ENCODE measurements at regions not wholly inside any gene's neighbourhood (a gene's known extent, or its start where the extent isn't known, plus 50 kb on each side); places are given as distances from the start of the nearest gene placed in this dataset.
"Not testable (repeated sequence)": the region's sequence is repeated elsewhere in the genome, so short reads cannot be mapped to it uniquely, and the experiment has no call there.

DNA sequence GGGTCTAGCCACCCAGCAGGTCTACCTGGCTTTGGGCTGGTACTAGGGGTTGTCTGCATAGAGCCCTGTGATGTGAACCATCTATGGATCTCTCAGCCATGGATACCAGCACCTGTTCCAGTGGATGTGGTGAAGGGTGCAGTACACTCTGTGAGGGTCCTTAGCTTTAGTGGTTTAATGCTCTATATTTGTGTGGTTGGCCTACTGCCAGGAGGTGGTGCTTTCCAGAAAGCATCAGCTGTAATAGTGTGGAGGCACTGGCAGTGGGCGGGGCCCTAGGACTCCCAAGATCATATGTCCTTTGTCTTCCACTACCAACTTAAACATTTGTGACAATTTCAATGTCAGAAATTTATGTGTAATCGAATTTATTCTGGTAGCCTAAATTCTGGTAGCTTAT is 1065.1 kb downstream of the RPIA start:
- H3K4me3 ChIP-seq (ENCODE audit: low read depth, low read length); DNase-seq (ENCODE audit: low read depth); in situ Hi-C loops (cut with HindIII; ENCODE audit: low sequenced_read_pairs): not testable (repeated sequence)

DNA sequence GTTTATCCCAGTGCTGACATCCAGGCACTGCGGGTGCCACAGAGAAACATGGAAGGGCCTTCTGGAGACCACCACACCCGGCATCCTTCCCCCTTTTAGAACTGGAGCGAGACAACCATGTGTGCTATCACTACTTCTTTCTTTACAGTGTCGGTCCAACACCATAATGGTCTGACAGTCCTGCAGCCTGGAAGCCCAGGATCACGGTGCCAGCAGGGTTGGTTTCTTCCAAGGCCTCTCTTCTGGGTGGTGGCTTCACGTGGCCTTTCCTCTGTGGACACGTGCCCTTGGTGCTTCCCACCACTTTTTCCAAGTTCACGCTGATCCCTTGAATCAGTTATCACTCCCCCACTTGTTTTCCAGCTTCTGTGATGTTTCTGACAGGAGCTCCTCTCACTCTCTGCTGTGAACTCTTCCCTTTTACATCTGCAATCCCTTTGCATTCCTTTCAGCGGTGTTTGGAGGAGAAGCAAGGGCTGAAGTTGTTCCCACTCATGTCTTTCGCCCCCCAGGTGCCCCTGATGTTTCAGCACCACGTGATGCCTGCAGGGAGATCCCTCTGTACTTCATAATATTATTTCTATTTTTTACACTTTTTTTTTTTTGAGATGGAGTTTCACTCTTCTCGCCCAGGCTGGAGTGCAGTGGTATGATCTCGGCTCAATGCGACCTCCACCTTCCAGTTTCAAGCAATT is 1067.0 kb downstream of the RPIA start:
- DNase-seq (ENCODE audit: low read depth); in situ Hi-C loops (cut with HindIII; ENCODE audit: low sequenced_read_pairs); H3K4me3 ChIP-seq (ENCODE audit: low read depth, low read length): not testable (repeated sequence)

- H3K4me3 ChIP-seq (ENCODE audit: low read depth, low read length); DNase-seq (ENCODE audit: low read depth); in situ Hi-C loops (cut with HindIII; ENCODE audit: low sequenced_read_pairs): not testable (repeated sequence)
Observed at GRCh38 chr2:89760762-89761161, 1069.3 kb downstream of the RPIA start.

GRCh38 chr2:89761171-89761570 is 1069.7 kb downstream of the RPIA start:
- DNase-seq (ENCODE audit: low read depth); in situ Hi-C loops (cut with HindIII; ENCODE audit: low sequenced_read_pairs); H3K4me3 ChIP-seq (ENCODE audit: low read depth, low read length): not testable (repeated sequence)

DNA sequence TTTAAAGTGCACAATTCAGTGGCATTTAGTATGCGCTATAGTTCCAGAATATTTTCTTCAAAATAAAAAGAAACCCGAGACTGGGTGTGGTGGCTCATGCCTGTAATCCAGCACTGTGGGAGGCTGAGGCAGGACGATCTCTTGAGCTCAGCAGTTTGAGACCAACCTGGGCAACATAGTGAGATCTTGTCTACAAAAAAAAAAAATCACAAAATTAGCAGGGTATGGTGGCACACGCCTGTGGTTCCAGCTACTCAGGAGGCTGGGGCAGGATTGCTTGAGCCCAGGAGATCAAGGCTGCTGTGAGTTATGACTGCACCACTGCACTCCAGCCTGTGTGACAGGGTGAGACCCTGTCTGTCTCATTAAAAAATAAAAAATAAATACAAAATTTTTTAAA is 1070.4 kb downstream of the RPIA start:
- in situ Hi-C loops (cut with HindIII; ENCODE audit: low sequenced_read_pairs); DNase-seq (ENCODE audit: low read depth); H3K4me3 ChIP-seq (ENCODE audit: low read depth, low read length): not testable (repeated sequence)

DNA sequence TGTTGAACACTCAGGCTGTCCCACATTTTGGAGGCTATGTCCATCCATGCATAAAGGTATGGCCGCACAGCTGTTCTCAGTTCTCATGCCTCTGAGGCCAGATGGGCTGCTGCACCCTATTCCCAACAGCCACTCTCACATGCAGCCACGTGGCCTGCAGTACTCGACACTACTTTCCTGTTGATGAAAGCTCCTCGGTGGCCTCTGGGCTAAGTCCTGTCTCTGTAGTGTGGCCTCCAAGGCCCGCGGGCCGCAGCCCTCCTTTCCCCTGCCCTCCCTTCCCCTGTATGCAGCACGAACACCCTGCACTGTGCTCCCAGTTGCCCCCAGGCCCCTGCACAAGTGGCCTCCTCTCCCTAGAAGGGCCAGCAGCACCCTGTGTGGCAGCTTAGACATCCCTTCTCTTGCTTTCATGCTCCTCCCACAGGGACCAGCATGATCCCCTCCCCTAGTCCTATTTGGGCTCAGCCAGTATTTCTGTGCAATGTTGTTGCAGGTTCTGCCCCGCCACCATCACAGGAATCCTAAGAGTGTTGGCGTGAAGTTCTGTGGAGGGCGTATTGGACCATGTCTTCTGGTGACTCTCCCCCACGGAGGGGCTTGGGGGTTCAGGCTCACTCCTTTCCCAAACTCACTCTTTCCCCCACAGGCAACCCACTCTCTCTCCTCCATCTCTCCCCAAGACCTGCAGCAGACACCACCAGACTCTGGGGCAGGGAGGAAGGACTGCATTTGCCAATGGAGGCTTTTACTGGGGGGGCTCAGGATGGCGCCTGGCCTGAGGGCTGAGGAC is 1071.2 kb downstream of the RPIA start:
- DNase-seq (ENCODE audit: low read depth); H3K4me3 ChIP-seq (ENCODE audit: low read depth, low read length); in situ Hi-C loops (cut with HindIII; ENCODE audit: low sequenced_read_pairs): not testable (repeated sequence)

- TF ChIP-seq, protein P1, sequence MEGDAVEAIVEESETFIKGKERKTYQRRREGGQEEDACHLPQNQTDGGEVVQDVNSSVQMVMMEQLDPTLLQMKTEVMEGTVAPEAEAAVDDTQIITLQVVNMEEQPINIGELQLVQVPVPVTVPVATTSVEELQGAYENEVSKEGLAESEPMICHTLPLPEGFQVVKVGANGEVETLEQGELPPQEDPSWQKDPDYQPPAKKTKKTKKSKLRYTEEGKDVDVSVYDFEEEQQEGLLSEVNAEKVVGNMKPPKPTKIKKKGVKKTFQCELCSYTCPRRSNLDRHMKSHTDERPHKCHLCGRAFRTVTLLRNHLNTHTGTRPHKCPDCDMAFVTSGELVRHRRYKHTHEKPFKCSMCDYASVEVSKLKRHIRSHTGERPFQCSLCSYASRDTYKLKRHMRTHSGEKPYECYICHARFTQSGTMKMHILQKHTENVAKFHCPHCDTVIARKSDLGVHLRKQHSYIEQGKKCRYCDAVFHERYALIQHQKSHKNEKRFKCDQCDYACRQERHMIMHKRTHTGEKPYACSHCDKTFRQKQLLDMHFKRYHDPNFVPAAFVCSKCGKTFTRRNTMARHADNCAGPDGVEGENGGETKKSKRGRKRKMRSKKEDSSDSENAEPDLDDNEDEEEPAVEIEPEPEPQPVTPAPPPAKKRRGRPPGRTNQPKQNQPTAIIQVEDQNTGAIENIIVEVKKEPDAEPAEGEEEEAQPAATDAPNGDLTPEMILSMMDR (IDR thresholded peaks at IDR 0.05; ENCODE audit: low read depth, low read length, missing control alignments), result no peak
- no peak for DNase-seq (ENCODE audit: low read depth)
- in situ Hi-C loops (cut with HindIII; ENCODE audit: low sequenced_read_pairs), result no loop called here
- H3K4me3 ChIP-seq (ENCODE audit: low read depth, low read length), result no peak overlapping the region
Observed at GRCh38 chr2:89763254-89763580, 1071.7 kb downstream of the RPIA start.

DNA sequence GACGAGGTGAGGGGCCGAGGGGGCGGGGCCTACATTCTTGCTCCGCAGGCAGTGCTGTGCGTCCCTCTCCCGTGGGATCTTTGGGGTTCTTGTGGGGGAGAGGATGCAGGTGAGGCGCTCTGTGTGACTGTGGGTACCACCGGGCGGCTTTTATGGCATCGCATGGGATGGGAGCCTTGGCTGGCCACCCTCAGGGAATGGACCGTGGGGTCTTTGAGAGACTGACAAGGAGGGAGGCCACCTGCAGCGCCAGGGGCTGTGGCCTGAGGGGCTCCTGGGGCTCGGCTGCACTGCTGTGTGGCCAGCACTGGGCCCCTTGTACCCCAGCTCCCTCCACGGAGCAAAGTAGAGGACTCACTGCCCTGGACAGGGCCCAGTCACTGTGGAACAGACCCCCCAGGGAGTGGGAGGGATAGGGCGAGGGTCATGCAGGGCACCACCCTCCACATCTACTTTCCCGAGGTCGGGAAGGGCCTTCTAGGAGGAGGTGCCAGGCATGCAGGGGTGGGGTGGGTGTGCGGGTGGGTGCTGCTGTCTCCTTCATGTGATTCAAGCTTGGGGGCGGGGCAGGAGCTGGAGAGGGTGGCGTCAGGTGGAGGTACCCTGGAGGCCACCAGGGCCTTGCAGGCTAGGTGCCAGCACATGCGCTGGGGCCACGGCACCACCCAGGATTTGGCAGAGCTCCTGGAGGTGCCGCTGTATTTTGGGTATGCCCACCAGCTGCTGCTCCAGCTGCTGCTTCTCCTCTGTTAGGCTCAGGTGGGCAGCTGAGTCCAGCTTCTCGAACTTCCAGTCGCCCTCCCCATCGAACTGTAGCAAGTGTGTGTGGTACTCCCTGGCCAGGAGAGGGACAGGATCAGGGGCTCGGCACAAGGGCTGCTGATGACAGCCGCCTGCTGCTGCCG is 1072.4 kb downstream of the RPIA start:
- DNase-seq (ENCODE audit: low read depth), result no peak
- no peak overlapping the region for H3K4me3 ChIP-seq (ENCODE audit: low read depth, low read length)
- TF ChIP-seq, protein P1 (IDR thresholded peaks at IDR 0.05; ENCODE audit: low read depth, low read length, missing control alignments), result no peak
- in situ Hi-C loops (cut with HindIII; ENCODE audit: low sequenced_read_pairs), result no loop called here

DNA sequence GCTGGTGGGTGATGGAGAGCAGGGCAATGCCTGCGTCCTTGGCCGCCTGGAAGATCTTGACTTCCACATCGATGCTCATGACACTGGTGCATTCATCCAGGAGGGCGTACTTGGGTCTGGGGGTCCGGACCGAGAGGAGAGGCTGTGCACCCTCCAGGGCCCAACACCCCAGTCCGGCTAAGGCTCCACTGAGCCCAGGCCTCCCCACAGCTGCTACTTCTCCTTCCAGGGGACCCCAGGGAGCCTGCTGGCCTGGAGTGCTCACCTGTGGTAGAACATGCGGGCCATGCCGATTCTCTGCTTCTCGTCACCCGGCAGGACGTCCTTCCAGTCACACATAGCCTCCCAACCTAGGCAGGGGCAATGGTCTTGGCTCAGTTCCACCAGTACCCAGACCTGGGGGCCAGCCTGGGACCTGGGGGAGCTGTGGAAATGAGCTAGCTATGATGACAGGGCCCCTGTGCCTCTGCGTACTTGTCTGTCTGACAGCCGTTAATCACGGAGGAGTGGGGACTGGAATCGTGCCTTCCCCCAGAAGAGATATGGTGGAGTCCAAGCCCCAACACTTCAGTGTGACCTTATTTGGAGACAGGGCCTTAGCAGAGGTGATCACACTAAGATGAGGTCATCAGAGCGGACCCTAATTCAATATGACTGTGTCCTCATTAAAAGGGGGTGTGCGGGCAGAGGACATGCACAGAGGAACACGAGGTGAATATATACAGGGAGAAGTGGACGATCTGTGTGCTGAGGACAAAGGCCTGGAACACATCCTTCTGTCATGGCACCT is 1073.3 kb downstream of the RPIA start:
- H3K4me3 ChIP-seq (ENCODE audit: low read depth, low read length); in situ Hi-C loops (cut with HindIII; ENCODE audit: low sequenced_read_pairs); DNase-seq (ENCODE audit: low read depth): not testable (repeated sequence)

GRCh38 chr2:89765361-89765718 is 1073.9 kb downstream of the RPIA start:
- H3K4me3 ChIP-seq (ENCODE audit: low read depth, low read length); in situ Hi-C loops (cut with HindIII; ENCODE audit: low sequenced_read_pairs); DNase-seq (ENCODE audit: low read depth): not testable (repeated sequence)

GRCh38 chr2:89766141-89766990 is 1074.9 kb downstream of the RPIA start:
- H3K4me3 ChIP-seq (ENCODE audit: low read depth, low read length); DNase-seq (ENCODE audit: low read depth); in situ Hi-C loops (cut with HindIII; ENCODE audit: low sequenced_read_pairs): not testable (repeated sequence)

DNA sequence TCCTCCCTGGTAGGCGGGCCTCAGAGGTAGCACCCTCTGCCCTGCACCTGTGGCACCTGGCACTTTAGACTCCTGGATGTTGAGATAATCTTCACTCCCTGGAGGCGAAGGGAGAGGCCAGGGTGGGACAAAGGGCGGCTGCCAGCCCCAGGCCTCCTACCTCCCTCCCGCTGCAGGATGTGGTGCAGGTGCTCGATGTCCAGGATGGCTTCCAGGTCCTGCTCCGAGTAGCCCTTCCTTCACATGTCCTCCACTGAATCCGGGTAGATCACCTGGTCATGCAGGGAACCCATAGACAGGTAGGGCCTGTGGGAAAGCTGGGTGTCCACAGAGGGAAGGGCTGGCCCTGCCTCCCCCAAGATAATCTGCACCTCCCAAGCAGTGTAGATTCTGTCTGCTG is 1075.6 kb downstream of the RPIA start:
- DNase-seq (ENCODE audit: low read depth); H3K4me3 ChIP-seq (ENCODE audit: low read depth, low read length); in situ Hi-C loops (cut with HindIII; ENCODE audit: low sequenced_read_pairs): not testable (repeated sequence)

Measured in astrocyte of the cerebellum (primary cell).